ENCODE measurements at regions not wholly inside any gene's neighbourhood (a gene's known extent, or its start where the extent isn't known, plus 50 kb on each side); places are given as distances from the start of the nearest gene placed in this dataset.

- Histone ChIP-seq H3K27me3 (ENCODE audit: insufficient read depth, low read length) (no peaks in the 10 kb centered on the region), H3K4me1 (ENCODE audit: control insufficient read depth, insufficient read depth, low read length, unreplicated experiment) (peaks cover 20% of the 10 kb centered on the region), H3K4me3 (ENCODE audit: low read depth, low read length) (no peak overlapping the region), H3K27ac (ENCODE audit: low read depth, low read length) (no peak overlapping the region), H3K79me2 (ENCODE audit: control insufficient read depth, insufficient read depth, low read length, unreplicated experiment) (no peaks in the 10 kb centered on the region), H2AFZ (ENCODE audit: low read length, unreplicated experiment) (no peak overlapping the region), H3K36me3 (ENCODE audit: insufficient read depth, low read length) (no peaks in the 10 kb centered on the region)
These were observed 97.1 kb downstream of the JCAD start for GRCh38 chr10:29962166-29962850.

- H3K27me3 ChIP-seq (ENCODE audit: insufficient read depth, low read length): no peaks in the 10 kb centered on the region
- H2AFZ ChIP-seq (ENCODE audit: low read length, unreplicated experiment): no peak overlapping the region
- H3K4me3 ChIP-seq (ENCODE audit: low read depth, low read length): no peak overlapping the region
- H3K27ac ChIP-seq (ENCODE audit: low read depth, low read length): no peak overlapping the region
- H3K79me2 ChIP-seq (ENCODE audit: control insufficient read depth, insufficient read depth, low read length, unreplicated experiment): no peaks in the 10 kb centered on the region
- peaks cover 21% of the 10 kb centered on the region for H3K4me1 ChIP-seq (ENCODE audit: control insufficient read depth, insufficient read depth, low read length, unreplicated experiment)
- no peaks in the 10 kb centered on the region for H3K36me3 ChIP-seq (ENCODE audit: insufficient read depth, low read length)
These were observed 98.0 kb downstream of the JCAD start for GRCh38 chr10:29961351-29961750.

- H2AFZ ChIP-seq (ENCODE audit: low read length, unreplicated experiment): no peak overlapping the region
- H3K79me2 ChIP-seq (ENCODE audit: control insufficient read depth, insufficient read depth, low read length, unreplicated experiment): no peaks in the 10 kb centered on the region
- H3K36me3 ChIP-seq (ENCODE audit: insufficient read depth, low read length): no peaks in the 10 kb centered on the region
- H3K4me3 ChIP-seq (ENCODE audit: low read depth, low read length): no peak overlapping the region
- no peaks in the 10 kb centered on the region for H3K27me3 ChIP-seq (ENCODE audit: insufficient read depth, low read length)
- no peak overlapping the region for H3K27ac ChIP-seq (ENCODE audit: low read depth, low read length)
- peaks cover 26% of the 10 kb centered on the region for H3K4me1 ChIP-seq (ENCODE audit: control insufficient read depth, insufficient read depth, low read length, unreplicated experiment)
These were observed 99.1 kb downstream of the JCAD start for GRCh38 chr10:29960261-29960660.

- no peaks in the 10 kb centered on the region for H3K27me3 ChIP-seq (ENCODE audit: insufficient read depth, low read length)
- no peaks in the 10 kb centered on the region for H3K36me3 ChIP-seq (ENCODE audit: insufficient read depth, low read length)
- no peaks in the 10 kb centered on the region for H3K79me2 ChIP-seq (ENCODE audit: control insufficient read depth, insufficient read depth, low read length, unreplicated experiment)
- H3K4me1 ChIP-seq (ENCODE audit: control insufficient read depth, insufficient read depth, low read length, unreplicated experiment): peaks cover 26% of the 10 kb centered on the region
- no peak overlapping the region for H3K27ac ChIP-seq (ENCODE audit: low read depth, low read length)
- H3K4me3 ChIP-seq (ENCODE audit: low read depth, low read length): no peak overlapping the region
- H2AFZ ChIP-seq (ENCODE audit: low read length, unreplicated experiment): no peak overlapping the region
These were observed 99.8 kb downstream of the JCAD start for GRCh38 chr10:29959586-29959985.

GRCh38 chr10:29958440-29958839 is 100.9 kb downstream of the JCAD start:
- Histone ChIP-seq H3K27ac (ENCODE audit: low read depth, low read length) (peak overlapping the region; percentile 3; the same call in 1 of the 2 replicates), H3K4me1 (ENCODE audit: control insufficient read depth, insufficient read depth, low read length, unreplicated experiment) (peaks cover 26% of the 10 kb centered on the region), H3K79me2 (ENCODE audit: control insufficient read depth, insufficient read depth, low read length, unreplicated experiment) (no peaks in the 10 kb centered on the region), H3K36me3 (ENCODE audit: insufficient read depth, low read length) (no peaks in the 10 kb centered on the region), H3K4me3 (ENCODE audit: low read depth, low read length) (no peak overlapping the region), H3K27me3 (ENCODE audit: insufficient read depth, low read length) (no peaks in the 10 kb centered on the region), H2AFZ (ENCODE audit: low read length, unreplicated experiment) (no peak overlapping the region)

GRCh38 chr10:29957907-29958331 is 101.5 kb downstream of the JCAD start:
- H2AFZ ChIP-seq (ENCODE audit: low read length, unreplicated experiment): no peak overlapping the region
- H3K27ac ChIP-seq (ENCODE audit: low read depth, low read length): peak overlapping the region; percentile 3; the same call in 1 of the 2 replicates
- no peaks in the 10 kb centered on the region for H3K36me3 ChIP-seq (ENCODE audit: insufficient read depth, low read length)
- peaks cover 26% of the 10 kb centered on the region for H3K4me1 ChIP-seq (ENCODE audit: control insufficient read depth, insufficient read depth, low read length, unreplicated experiment)
- no peaks in the 10 kb centered on the region for H3K79me2 ChIP-seq (ENCODE audit: control insufficient read depth, insufficient read depth, low read length, unreplicated experiment)
- no peaks in the 10 kb centered on the region for H3K27me3 ChIP-seq (ENCODE audit: insufficient read depth, low read length)
- H3K4me3 ChIP-seq (ENCODE audit: low read depth, low read length): no peak overlapping the region

GRCh38 chr10:29957236-29957635 is 102.2 kb downstream of the JCAD start:
- Histone ChIP-seq H3K27me3 (ENCODE audit: insufficient read depth, low read length) (no peaks in the 10 kb centered on the region), H3K36me3 (ENCODE audit: insufficient read depth, low read length) (no peaks in the 10 kb centered on the region), H3K27ac (ENCODE audit: low read depth, low read length) (no peak overlapping the region), H2AFZ (ENCODE audit: low read length, unreplicated experiment) (no peak overlapping the region), H3K4me1 (ENCODE audit: control insufficient read depth, insufficient read depth, low read length, unreplicated experiment) (peaks cover 26% of the 10 kb centered on the region), H3K4me3 (ENCODE audit: low read depth, low read length) (no peak overlapping the region), H3K79me2 (ENCODE audit: control insufficient read depth, insufficient read depth, low read length, unreplicated experiment) (no peaks in the 10 kb centered on the region)

GRCh38 chr10:29956335-29956924 is 103.0 kb downstream of the JCAD start:
- no peak overlapping the region for H3K4me3 ChIP-seq (ENCODE audit: low read depth, low read length)
- no peaks in the 10 kb centered on the region for H3K36me3 ChIP-seq (ENCODE audit: insufficient read depth, low read length)
- H2AFZ ChIP-seq (ENCODE audit: low read length, unreplicated experiment): no peak overlapping the region
- H3K4me1 ChIP-seq (ENCODE audit: control insufficient read depth, insufficient read depth, low read length, unreplicated experiment): peaks cover 32% of the 10 kb centered on the region
- no peaks in the 10 kb centered on the region for H3K27me3 ChIP-seq (ENCODE audit: insufficient read depth, low read length)
- H3K79me2 ChIP-seq (ENCODE audit: control insufficient read depth, insufficient read depth, low read length, unreplicated experiment): no peaks in the 10 kb centered on the region
- H3K27ac ChIP-seq (ENCODE audit: low read depth, low read length): no peak overlapping the region

- H3K36me3 ChIP-seq (ENCODE audit: insufficient read depth, low read length): no peaks in the 10 kb centered on the region
- no peaks in the 10 kb centered on the region for H3K79me2 ChIP-seq (ENCODE audit: control insufficient read depth, insufficient read depth, low read length, unreplicated experiment)
- no peak overlapping the region for H3K4me3 ChIP-seq (ENCODE audit: low read depth, low read length)
- no peaks in the 10 kb centered on the region for H3K27me3 ChIP-seq (ENCODE audit: insufficient read depth, low read length)
- H2AFZ ChIP-seq (ENCODE audit: low read length, unreplicated experiment): no peak overlapping the region
- H3K27ac ChIP-seq (ENCODE audit: low read depth, low read length): no peak overlapping the region; the same call in 1 of the 2 replicates
- peaks cover 42% of the 10 kb centered on the region for H3K4me1 ChIP-seq (ENCODE audit: control insufficient read depth, insufficient read depth, low read length, unreplicated experiment)
These were observed 104.0 kb downstream of the JCAD start for GRCh38 chr10:29955329-29955935.

- H3K27me3 ChIP-seq (ENCODE audit: insufficient read depth, low read length): no peaks in the 10 kb centered on the region
- peaks cover 54% of the 10 kb centered on the region for H3K4me1 ChIP-seq (ENCODE audit: control insufficient read depth, insufficient read depth, low read length, unreplicated experiment)
- H3K27ac ChIP-seq (ENCODE audit: low read depth, low read length): peak overlapping the region; percentile 11
- H3K79me2 ChIP-seq (ENCODE audit: control insufficient read depth, insufficient read depth, low read length, unreplicated experiment): no peaks in the 10 kb centered on the region
- no peak overlapping the region for H2AFZ ChIP-seq (ENCODE audit: low read length, unreplicated experiment)
- no peaks in the 10 kb centered on the region for H3K36me3 ChIP-seq (ENCODE audit: insufficient read depth, low read length)
- H3K4me3 ChIP-seq (ENCODE audit: low read depth, low read length): no peak overlapping the region
These were observed 107.9 kb downstream of the JCAD start for GRCh38 chr10:29951441-29951931.

GRCh38 chr10:29950391-29950790 is 109.0 kb downstream of the JCAD start:
- peaks cover 53% of the 10 kb centered on the region for H3K4me1 ChIP-seq (ENCODE audit: control insufficient read depth, insufficient read depth, low read length, unreplicated experiment)
- H3K27me3 ChIP-seq (ENCODE audit: insufficient read depth, low read length): no peaks in the 10 kb centered on the region
- no peaks in the 10 kb centered on the region for H3K36me3 ChIP-seq (ENCODE audit: insufficient read depth, low read length)
- H3K79me2 ChIP-seq (ENCODE audit: control insufficient read depth, insufficient read depth, low read length, unreplicated experiment): no peaks in the 10 kb centered on the region
- H3K4me3 ChIP-seq (ENCODE audit: low read depth, low read length): no peak overlapping the region
- H2AFZ ChIP-seq (ENCODE audit: low read length, unreplicated experiment): no peak overlapping the region
- peak overlapping the region; percentile 97 for H3K27ac ChIP-seq (ENCODE audit: low read depth, low read length)

All from ACC112 (cell line).